GM19463 (cell line): ENCODE measurements at regions not wholly inside any gene's neighbourhood (a gene's known extent, or its start where the extent isn't known, plus 50 kb on each side); places are given as distances from the start of the nearest gene placed in this dataset.

Experiments used
- ATAC-seq: cut with Tn5 transposase; IDR thresholded peaks from one replicate; pipeline ENCODE4 v1.9.1; 2021; ENCODE audit warnings: mild to moderate bottlenecking, moderate library complexity; ENCODE audit not compliant: unreplicated experiment

DNA sequence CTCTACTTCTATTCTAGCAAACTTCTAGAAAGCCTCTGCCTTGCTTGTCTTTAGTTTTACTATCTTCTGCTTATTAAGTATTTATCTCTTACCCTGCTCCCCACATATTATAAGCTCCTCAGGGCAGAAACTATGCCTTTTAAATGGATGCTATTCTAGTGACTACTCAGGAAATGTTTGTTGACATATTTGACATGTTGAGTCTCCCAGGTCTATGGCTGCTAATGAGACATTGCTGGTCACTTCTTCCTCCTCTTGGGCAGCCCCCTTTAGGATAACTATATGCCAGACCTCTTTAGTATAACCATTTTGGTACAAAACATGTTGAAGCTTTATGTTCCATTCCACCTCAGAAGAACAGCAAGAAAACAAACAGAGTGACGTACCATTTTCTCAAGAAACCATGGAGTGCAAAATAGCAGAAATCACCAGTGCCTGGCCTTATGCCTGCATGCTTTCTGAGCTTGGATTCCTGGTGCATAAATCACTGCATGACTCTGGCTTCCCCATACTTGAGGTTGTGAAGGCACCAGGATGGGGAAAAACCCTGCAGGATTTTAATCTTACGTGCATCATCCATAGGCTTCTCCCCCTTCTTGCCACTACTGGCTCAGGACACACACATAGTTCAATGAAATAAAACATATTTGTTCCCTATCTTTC, 202.6 kb downstream of the TMX1 start:
- no peak for ATAC-seq

DNA sequence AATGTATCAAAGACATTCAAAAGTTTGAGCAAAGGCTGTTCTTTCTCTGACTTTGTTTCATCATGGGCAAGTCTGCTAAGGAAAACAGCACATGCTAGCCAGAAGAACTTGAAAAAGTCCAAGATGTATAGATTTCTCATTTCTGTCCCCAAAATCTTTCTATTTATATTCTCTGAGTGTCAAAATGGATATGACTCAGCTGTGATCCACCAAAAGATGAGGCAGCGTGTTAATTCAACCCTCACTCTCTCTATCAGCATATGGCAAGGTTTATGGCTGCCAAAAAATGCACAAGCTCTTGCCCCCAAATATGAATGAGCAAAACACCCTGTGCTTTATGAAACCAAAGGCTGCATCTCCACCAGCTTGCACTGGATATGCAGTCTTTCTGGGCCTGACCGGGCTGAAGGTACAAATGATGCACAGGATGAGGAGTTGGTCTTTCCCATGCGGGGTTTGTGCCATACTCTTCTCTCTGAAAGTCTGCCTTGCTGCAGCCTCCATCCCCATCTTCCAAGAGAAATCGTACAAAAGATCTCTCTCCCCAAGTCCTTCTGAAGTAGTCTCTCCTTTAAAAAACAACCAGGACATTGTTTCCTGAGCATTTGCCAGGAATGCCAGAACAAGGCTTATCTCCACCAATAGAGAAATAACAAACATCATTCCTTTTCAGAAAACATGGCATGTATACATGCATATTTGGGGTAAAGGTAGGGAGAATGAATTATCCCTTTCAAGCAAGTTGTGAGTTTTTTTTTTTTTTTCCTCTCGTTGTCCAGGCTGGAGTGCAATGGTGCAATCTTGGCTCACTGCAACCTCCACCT, 203.4 kb downstream of the TMX1 start:
- no peak for ATAC-seq

DNA sequence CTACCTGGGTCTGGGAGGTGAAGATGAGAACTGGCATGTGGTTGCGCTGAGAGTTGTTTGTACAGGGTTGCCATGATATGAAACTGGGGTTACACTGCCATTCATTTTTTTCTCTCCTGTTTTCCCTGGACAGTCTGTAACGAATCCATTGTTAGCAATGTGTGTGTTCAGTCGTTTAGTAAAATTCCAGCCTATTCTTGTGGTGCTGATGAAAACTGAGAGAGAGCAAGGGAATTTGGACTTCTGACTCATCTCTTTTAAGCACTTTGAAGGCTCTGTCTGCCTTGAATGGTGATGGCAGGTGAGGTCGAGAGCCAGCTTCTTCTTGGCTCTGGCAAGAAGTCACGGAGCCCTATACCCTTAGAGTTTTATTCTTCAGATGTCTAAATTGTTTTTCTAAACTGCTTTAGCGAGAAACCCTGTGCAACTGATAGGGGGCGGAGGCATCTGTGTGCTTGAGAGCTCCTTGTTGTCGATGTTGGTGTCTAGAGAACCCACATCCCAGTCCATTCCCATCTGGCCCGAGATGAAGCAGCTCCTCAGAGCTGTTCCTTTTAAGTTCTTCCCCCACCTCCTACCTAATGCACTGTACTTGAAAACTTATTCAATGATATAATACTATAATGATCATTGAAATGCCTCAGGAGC, 204.4 kb downstream of the TMX1 start:
- ATAC-seq = no peak

DNA sequence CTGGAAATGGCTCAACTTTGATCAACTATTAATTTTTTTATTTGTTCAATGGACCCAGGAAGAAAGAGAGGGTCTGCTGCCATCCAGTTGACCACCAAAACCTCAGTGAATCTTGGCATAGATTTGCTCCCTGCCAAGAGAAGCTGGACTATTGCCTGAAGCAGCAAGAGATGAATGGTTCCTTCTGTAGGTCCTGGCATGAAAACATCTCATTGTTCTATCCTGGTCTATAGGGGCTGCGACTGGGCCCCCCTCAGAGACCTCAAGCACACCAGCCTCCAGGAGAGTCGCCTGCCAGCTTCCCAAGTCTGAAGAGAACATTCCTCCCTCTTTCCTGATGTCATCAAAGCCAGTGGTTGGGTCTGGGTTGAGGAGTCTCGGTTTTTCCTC, 204.9 kb downstream of the TMX1 start:
- ATAC-seq = no peak

DNA sequence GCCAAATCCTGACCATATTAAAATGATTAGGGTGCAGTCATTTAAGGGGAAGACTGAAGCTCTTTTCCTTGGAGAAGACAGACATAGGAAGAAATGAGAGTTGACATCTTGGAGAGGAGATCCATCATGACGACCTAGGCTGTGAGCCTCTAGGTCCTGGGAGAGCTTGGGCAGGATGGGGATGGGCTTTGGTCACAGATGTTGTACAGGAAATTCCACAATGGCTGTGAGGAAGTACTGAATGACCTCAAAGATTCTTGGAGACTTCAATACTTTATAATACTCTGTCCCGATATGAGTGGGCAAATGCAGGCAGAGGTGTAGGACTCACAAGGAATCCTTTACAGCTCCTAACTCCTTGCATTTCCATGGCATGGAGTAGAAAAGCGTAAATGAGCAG, 204.9 kb upstream of the FRMD6 start:
- no peak for ATAC-seq

DNA sequence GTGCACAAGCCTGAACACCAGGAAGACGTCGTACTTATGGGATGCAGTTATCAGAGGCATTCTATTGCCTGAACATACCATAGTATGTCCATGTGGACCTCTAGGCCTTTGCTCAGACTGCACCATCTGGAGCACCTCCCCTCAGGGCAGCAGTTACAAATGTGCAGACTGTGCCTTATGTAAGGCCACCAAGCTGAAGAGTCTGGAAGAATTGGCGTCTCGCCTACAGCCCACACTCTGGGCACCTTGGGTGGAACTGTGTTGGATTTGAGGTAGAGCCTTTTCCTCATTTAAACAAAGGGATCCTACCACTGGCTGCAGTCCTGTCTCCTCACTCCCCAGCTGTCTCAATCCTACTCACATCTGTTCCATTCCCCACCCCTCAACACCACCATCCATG, 204.3 kb upstream of the FRMD6 start:
- ATAC-seq = no peak

DNA sequence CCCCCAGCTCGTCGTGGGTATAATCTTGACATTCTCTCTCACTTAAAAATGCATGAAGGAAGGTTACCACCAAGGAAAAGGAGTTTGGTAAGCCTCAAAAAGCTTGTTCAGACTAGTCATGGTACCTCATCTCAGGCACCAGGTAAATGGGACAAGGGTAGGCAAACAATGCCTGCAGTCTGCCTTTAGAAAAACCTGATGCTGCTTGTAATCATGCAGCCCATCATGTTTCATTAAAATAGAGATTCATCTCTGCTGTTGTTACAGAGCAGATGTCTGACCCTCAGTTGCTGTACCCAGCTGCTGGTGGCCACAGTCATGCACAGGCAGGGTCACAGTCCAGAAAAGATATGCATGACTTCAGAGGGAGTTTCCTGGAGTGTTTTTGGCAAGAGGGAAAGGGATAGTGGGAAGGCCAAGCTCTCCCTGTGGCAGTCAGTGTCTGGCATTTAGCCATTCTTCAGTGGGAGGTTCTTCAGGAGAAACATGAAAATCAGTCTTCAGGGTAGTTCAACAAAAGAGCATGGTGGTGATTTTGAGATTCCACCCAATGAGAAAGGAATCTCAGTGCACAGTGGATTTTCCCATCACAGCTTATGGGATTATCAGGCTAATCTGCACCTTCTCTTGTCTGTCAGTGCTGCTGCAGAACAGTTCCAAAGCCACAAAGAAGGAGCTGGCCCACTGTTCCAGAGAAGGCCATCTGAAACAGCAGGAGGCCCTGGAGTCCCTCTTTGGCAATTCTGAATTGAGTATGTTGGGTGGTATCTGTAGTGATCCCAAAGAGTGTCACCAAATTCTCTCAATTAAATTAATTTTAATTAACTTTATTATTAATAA, 202.7 kb upstream of the FRMD6 start:
- ATAC-seq = no peak

DNA sequence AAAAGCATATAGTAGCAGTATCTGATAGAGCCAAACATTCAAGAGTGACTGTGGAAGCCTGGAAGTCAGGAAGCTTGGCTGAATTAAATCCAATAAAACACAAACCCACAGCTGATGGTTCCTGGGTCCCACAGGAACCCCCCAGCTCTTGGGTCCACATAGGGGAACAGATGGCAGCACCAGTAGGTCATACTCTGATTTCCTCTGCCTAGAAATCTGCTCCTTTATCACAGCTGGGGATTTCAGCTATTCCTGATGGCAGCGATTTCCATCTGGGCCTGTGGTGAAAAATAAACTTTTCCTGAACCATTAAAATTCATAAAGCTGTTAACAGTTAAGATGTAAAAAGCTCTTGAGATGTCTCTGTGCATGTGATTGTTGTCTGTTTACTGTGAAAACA, 202.0 kb upstream of the FRMD6 start:
- ATAC-seq = no peak

DNA sequence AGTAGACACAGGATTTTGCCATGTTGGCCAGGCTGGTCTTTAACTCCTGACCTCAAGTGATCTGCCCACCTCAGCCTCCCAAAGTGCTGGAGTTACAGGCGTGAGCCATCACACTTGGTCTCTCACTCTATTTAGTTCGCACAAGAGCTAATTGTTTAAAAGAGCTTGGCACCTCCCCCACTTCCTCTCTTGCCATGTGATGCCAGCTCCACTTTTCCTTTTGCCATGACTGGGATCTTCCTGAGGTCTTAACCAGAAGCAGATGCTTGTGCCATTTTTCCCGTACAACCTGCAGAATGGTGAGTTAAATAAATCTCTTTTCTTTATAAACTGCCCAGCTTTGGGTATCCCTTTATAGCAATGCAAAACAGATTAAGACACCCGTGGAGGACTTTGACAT, 200.1 kb upstream of the FRMD6 start:
- no peak for ATAC-seq

DNA sequence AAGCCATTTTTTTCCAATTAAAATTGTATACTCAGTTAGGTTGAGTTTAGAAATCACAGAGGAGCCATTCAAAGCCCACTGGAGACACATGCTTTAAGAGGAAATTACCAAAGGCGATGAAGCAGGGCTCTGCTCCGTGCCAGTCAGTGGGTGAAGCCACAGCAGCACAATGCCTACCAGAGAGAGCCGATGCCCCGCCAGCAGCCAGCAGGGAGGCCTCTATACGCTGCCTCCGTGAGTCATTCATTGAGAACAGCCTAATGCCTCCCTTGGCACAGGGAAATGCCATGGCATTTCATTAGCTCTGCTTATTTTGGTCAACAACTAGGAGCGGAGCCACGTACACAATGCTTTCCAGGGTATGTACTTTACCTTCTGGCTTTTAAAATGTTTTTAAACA, 197.8 kb upstream of the FRMD6 start:
- no peak for ATAC-seq

DNA sequence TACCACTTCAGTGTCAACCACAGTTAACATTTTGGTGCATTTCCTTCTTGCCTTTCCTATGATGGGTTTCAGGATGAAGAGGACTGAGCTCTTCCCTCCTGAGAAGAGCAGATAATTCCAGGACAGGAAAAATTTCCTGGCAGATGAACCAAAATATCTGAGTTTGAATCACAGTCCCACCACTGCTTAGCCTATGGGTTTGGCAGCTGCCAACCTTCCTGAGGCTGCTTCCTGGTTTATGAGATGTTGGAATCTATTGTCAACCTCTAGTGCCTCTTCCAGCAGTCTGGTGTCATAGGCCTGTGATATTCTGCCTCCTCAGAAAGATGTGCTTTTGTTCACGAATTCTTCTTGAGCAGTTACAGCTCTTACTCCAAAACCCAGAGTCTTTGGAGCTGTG, 197.4 kb upstream of the FRMD6 start:
- no peak for ATAC-seq

DNA sequence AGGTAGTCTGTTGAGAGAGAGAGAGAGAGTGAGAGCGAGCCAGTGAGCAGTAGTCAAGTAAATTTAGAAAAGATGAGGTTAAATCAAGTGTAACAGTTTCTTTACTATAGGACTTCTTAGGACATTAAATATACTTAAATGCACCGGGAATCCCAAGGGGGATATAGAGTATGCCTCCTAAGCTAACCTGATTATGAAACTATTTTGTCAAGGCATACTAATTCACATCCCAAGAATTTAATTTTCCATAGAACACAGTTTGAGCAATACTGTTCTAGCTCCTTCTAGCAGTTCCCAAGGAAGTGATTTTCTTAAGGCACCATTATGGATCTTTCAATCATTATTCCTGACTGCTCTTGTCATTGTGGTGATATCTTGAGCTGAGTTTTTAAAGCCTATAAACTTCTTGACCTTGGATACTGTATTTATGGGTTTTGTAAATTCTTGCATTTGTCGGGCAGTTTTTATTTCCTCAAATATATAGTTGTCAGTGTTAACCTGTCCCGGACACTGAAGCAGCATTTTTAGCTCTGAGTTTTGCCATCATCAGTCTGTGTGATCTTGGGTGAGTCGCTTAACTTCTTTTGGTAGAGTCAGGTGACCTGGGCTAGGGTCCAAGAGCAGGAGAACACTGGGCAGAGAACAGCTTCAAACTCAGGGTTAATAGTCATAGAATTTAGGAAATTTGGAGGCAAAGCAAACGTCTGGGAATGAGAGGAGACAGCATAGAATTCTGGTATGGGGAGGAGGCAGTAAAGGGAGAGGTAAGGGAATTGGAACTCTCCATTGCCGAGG, 196.5 kb upstream of the FRMD6 start:
- no peak for ATAC-seq

DNA sequence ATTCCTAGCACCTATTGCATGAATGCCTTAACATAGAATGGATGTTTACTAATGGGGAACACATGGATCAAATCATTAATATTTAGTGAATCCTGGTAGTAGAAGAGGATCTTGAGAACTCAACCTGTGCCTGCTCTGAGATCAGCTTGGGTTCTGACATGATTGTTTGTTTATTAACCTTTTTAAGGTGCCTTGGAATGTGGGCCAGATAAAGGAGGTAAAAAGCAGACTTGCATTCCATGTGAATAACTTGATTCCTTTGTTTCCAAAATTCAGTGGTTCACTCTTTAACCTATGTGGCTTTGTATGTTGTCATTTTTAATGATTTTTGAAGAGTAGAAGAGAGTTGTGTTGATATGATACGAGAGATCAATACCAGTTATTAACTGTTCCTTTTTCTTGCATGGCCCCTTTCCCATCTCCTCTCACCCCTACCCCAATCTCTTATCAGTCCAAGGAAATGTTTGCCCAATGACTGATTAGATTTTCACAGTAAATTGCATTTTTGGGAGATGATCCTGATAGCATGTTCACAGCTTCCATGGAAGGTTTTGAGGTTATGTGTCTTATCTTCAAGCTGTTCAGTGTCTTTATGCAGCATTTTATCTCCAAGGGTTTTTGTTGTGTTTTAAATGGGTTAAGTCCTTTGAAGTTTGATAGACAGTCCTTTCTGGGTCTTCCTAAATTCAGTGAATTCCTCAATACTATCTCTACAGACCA, 193.7 kb upstream of the FRMD6 start:
- ATAC-seq = no peak

DNA sequence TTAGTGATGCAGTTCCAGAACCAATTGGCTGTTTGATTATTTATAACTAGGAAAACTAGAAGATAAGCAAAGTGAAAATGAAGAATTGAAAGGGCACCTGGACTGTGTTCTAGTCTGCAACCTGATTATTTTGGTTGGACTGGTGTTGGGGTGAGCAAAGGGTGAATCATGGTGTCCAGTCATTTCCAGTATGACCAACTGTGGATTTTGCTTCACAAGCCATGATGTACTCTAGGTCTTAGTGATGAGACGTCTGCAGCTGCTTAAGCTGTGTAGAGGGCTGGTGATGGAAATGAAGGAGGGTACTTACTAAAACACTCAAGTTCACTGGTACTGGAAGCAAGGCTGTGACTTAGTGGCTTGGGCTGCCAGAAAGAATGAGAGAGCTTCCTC, 193.2 kb upstream of the FRMD6 start:
- ATAC-seq = no peak

DNA sequence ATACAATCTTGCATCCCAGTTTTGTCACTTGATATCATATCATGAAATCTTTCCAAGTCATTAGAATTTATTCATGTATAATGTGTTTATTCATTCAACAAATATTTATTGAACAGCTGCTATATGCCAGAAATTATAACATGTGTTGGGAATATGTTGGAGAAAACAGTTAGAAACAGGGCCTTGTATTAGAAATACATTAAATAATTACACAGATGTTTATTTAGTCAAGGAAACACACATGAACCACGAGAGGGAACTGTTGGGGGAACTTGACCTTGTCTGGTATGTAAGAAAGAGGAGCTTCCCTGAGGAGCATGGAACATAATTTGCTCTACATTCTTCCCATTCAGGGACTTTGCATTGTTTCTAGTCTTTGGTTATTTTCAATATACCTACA, 191.7 kb upstream of the FRMD6 start:
- ATAC-seq = no peak

DNA sequence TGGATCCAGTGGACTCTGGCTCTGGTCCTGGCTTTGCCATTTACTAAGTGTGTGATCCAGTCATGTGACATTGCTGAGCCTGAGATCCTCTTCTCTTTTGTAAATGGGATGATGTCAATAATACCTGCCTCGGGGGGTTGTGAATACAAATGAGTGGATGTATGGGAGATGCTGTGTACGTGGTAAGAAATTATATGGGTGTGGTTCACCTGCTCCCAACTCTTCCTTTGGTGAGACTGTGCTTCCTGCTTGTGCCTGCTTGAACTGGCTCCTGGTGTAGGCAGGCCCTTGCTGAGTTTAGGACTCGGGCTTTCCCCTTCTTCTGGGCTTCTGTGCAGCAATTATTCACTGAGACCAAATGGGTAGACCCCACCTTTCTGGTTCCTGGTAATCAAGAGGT, 189.5 kb upstream of the FRMD6 start:
- ATAC-seq = no peak

DNA sequence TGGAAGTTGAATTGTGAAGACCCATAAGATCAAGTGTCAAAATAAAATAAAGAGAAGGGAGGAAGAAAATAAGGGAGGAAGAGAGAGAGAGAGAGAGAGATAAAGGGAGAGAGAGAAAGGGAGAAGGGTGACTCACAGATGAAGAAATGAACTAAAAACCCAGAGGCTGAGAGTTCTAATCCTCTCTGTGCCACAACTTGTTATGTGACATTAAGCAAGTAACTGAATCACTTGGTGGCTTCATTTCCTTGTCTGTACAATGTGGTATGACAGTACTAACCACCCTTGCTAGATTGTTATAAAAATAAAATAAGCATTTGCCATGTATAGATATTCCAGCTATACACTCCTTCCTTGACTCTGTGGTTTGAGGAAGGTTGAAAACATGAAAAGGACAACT, 189.0 kb upstream of the FRMD6 start:
- no peak for ATAC-seq

DNA sequence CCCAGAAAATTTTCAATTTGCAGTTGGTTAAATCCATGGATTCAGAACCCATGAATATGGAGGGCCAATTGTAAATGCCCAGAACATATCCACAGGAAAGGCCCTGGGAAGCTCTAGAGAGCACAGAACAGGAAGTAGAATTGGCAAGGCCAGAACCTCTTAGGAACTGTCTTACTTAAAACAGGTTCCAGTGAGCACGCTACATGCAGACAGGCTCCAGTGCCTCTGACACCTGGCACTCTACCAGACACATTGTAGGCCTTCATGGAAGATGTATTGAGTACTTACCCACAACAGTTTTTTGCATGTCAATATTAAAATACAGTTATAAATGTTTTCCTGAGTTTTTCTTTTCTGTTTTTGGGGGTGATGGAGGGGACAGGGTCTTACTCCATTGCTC, 188.2 kb upstream of the FRMD6 start:
- ATAC-seq = no peak

DNA sequence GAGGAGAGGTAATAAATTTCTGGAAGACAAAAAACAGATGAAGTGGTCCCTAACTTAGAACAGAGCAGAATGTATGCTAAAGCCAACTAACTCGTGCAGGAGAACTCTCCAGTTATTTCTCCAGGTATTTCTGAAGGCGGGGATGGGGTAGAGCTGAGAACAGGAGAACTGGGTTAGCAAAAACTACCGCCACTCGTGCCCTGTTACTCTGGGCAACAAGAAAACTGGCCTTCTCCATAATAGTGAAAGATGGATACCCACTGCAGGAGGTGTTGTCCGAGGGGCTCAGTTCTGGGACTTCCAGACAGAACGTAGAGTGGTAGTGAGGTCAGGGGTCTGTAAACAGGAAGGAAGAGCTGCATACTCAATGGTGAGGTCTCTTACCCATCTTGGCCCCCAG, 187.3 kb upstream of the FRMD6 start:
- no peak for ATAC-seq

DNA sequence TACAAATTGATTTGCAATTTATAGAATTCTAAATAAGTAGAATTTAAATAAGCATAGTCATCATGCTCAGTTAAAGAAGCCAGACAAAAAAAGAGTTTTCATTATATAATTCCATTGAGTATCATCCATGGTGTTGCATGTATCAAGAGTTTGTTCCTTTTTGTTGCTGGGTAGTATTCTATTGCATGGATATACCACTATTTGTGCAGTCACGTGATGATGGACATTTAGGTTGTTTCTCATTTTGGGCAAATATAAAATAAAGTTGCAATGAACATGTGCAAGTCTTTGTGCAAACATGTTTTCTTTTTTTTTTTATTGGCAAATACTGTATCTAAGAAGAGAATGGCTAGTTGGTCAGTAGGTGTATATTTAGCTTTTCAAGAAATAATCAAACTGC, 186.2 kb upstream of the FRMD6 start:
- ATAC-seq = no peak
